Progenitor cell of endocrine pancreas (in vitro differentiated cells): ENCODE measurements at regions not wholly inside any gene's neighbourhood (a gene's known extent, or its start where the extent isn't known, plus 50 kb on each side); places are given as distances from the start of the nearest gene placed in this dataset.

Experiments
- DNase-seq: peaks from one replicate; pipeline ENCODE4 v3.0.0; 2021; ENCODE audit warnings: low spot score; ENCODE audit not compliant: unreplicated experiment
- H3K27ac Mint-ChIP-seq: 2 replicates; pipeline ENCODE4 v1.8.0; 2021; ENCODE audit warnings: mild to moderate bottlenecking, moderate library complexity, mixed read lengths
- H3K27me3 Mint-ChIP-seq: 2 replicates; pipeline ENCODE4 v1.8.0; 2021; ENCODE audit warnings: mixed read lengths
- H3K36me3 Mint-ChIP-seq: 2 replicates; pipeline ENCODE4 v1.8.0; 2022; ENCODE audit warnings: mixed read lengths; ENCODE audit not compliant: insufficient read depth
- H3K4me1 Mint-ChIP-seq: 2 replicates; pipeline ENCODE4 v1.8.0; 2021; ENCODE audit warnings: low read depth, mixed read lengths
- H3K4me3 Mint-ChIP-seq: 2 replicates; pipeline ENCODE4 v1.8.0; 2021; ENCODE audit warnings: low read depth, mild to moderate bottlenecking, moderate library complexity, mixed read lengths
- H3K9me3 Mint-ChIP-seq: 2 replicates; pipeline ENCODE4 v1.8.0; 2021; ENCODE audit warnings: low read depth, mixed read lengths
- CTCF ChIP-seq: fragments of 200-600 bp; sonication (generic); IDR thresholded peaks from one replicate; pipeline ENCODE4 v1.5.0; 2021; ENCODE audit warnings: antibody characterized with exemption, mild to moderate bottlenecking; ENCODE audit not compliant: unreplicated experiment

- no peak overlapping the region for H3K27ac Mint-ChIP-seq
- H3K9me3 Mint-ChIP-seq: peaks cover 7% of the 10 kb centered on the region
- no peaks in the 10 kb centered on the region for H3K27me3 Mint-ChIP-seq
- no peak for DNase-seq
- no peak for TF ChIP-seq CTCF
- H3K36me3 Mint-ChIP-seq: no peaks in the 10 kb centered on the region
- no peaks in the 10 kb centered on the region for H3K4me1 Mint-ChIP-seq
- no peak overlapping the region for H3K4me3 Mint-ChIP-seq
These were observed 271.1 kb upstream of the CDH11 start for GRCh38 chr16:65392806-65393565.

- H3K36me3 Mint-ChIP-seq: no peaks in the 10 kb centered on the region
These were observed 266.7 kb upstream of the CDH11 start for GRCh38 chr16:65388592-65388991.

GRCh38 chr16:65386672-65387071 is 264.8 kb upstream of the CDH11 start:
- no peak overlapping the region for H3K27ac Mint-ChIP-seq
- H3K4me1 Mint-ChIP-seq: no peaks in the 10 kb centered on the region
- peaks cover 9% of the 10 kb centered on the region for H3K9me3 Mint-ChIP-seq
- H3K4me3 Mint-ChIP-seq: no peak overlapping the region
- no peaks in the 10 kb centered on the region for H3K36me3 Mint-ChIP-seq
- TF ChIP-seq CTCF: no peak
- DNase-seq: no peak
- H3K27me3 Mint-ChIP-seq: peaks cover 7% of the 10 kb centered on the region

More at GRCh38 chr16:65388592-65388991, 266.7 kb upstream of the CDH11 start:
- no peaks in the 10 kb centered on the region for H3K27me3 Mint-ChIP-seq
- H3K4me1 Mint-ChIP-seq: no peaks in the 10 kb centered on the region
- peaks cover 9% of the 10 kb centered on the region for H3K9me3 Mint-ChIP-seq
- H3K4me3 Mint-ChIP-seq: no peak overlapping the region
- no peak overlapping the region for H3K27ac Mint-ChIP-seq
- DNase-seq: no peak
- no peak for TF ChIP-seq CTCF

GRCh38 chr16:65384441-65384840 is 262.6 kb upstream of the CDH11 start:
- H3K4me1 Mint-ChIP-seq: peaks cover 2% of the 10 kb centered on the region

GRCh38 chr16:65377195-65377594 is 255.3 kb upstream of the CDH11 start:
- H3K9me3 Mint-ChIP-seq: no peaks in the 10 kb centered on the region
- H3K4me1 Mint-ChIP-seq: peaks cover 19% of the 10 kb centered on the region
- no peak overlapping the region for H3K27ac Mint-ChIP-seq
- no peak for DNase-seq
- peaks cover 32% of the 10 kb centered on the region for H3K27me3 Mint-ChIP-seq
- H3K36me3 Mint-ChIP-seq: no peaks in the 10 kb centered on the region
- TF ChIP-seq CTCF: no peak
- no peak overlapping the region for H3K4me3 Mint-ChIP-seq

More at GRCh38 chr16:65384441-65384840, 262.6 kb upstream of the CDH11 start:
- Mint-ChIP-seq H3K27me3 (peaks cover 7% of the 10 kb centered on the region), H3K36me3 (no peaks in the 10 kb centered on the region), H3K9me3 (peaks cover 9% of the 10 kb centered on the region), H3K4me3 (no peak overlapping the region), H3K27ac (no peak overlapping the region)
- no peak for TF ChIP-seq CTCF
- no peak for DNase-seq
